DOHH2 (cell line): ENCODE measurements at regions not wholly inside any gene's neighbourhood (a gene's known extent, or its start where the extent isn't known, plus 50 kb on each side); places are given as distances from the start of the nearest gene placed in this dataset.

Experiments used
- EZH2phosphoT487 ChIP-seq: fragments of 200-600 bp; sonication (generic); IDR thresholded peaks from 2 replicates; pipeline ENCODE4 v1.6.1; 2017; ENCODE audit warnings: borderline replicate concordance, mild to moderate bottlenecking, antibody characterized with exemption, low read length, moderate library complexity, mixed read lengths
- TF ChIP-seq, protein P1 (sequence below): fragments of 200-600 bp; sonication (generic); IDR thresholded peaks from one replicate; pipeline ENCODE4 v1.5.1; 2014; ENCODE audit warnings: antibody characterized with exemption, mild to moderate bottlenecking, low read depth, low read length; ENCODE audit not compliant: poor library complexity, severe bottlenecking

DNA sequence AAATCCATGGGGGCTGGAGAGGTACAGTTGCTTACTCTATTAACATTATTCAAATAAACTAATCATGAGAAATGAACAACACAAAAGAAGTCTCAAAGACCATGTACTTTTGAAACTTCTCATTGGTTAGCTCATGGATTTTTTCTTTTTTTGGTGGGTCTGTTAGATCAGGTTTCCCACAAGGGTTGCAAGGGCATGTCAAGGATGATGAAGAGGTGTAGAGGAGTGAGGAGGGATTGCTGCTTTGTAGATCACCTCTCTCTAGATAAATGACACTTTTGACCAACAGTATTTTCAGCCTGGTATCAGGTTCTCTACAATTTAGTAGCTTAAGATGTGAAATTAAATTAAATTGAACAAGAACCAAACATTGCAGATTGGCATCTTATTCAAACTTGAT, 417.9 kb upstream of the AGA start:
- TF ChIP-seq, protein P1, sequence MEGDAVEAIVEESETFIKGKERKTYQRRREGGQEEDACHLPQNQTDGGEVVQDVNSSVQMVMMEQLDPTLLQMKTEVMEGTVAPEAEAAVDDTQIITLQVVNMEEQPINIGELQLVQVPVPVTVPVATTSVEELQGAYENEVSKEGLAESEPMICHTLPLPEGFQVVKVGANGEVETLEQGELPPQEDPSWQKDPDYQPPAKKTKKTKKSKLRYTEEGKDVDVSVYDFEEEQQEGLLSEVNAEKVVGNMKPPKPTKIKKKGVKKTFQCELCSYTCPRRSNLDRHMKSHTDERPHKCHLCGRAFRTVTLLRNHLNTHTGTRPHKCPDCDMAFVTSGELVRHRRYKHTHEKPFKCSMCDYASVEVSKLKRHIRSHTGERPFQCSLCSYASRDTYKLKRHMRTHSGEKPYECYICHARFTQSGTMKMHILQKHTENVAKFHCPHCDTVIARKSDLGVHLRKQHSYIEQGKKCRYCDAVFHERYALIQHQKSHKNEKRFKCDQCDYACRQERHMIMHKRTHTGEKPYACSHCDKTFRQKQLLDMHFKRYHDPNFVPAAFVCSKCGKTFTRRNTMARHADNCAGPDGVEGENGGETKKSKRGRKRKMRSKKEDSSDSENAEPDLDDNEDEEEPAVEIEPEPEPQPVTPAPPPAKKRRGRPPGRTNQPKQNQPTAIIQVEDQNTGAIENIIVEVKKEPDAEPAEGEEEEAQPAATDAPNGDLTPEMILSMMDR = no peak
- TF ChIP-seq EZH2phosphoT487 = no peak
